HG03064 (cell line): ENCODE measurements at regions not wholly inside any gene's neighbourhood (a gene's known extent, or its start where the extent isn't known, plus 50 kb on each side); places are given as distances from the start of the nearest gene placed in this dataset.

Experiments
- ATAC-seq: cut with Tn5 transposase; IDR thresholded peaks from one replicate; pipeline ENCODE4 v1.9.1; 2021; ENCODE audit warnings: low read depth; ENCODE audit not compliant: unreplicated experiment

GRCh38 chr1:55957276-55957675 lies 622.1 kb downstream of the PLPP3 start:
- no peak for ATAC-seq

GRCh38 chr1:55955016-55955621 lies 624.2 kb downstream of the PLPP3 start:
- no peak for ATAC-seq

- ATAC-seq = no peak
Measured at GRCh38 chr1:55951291-55951690, 628.1 kb downstream of the PLPP3 start.

GRCh38 chr1:55947446-55947845 lies 631.9 kb downstream of the PLPP3 start:
- no peak for ATAC-seq

GRCh38 chr1:55943721-55944435 lies 635.5 kb downstream of the PLPP3 start:
- ATAC-seq = no peak

GRCh38 chr1:55943012-55943411 lies 636.4 kb downstream of the PLPP3 start:
- ATAC-seq = no peak

- no peak for ATAC-seq
Measured at GRCh38 chr1:55939866-55940265, 639.5 kb downstream of the PLPP3 start.

GRCh38 chr1:55938861-55939260 lies 640.5 kb downstream of the PLPP3 start:
- ATAC-seq = no peak

- no peak for ATAC-seq
Measured at GRCh38 chr1:55938376-55938850, 641.0 kb downstream of the PLPP3 start.

- ATAC-seq = no peak
Measured at GRCh38 chr1:55937840-55938375, 641.5 kb downstream of the PLPP3 start.

- no peak for ATAC-seq
Measured at GRCh38 chr1:55935236-55935635, 644.1 kb downstream of the PLPP3 start.

GRCh38 chr1:55932402-55932801 lies 647.0 kb downstream of the PLPP3 start:
- no peak for ATAC-seq

GRCh38 chr1:55931081-55931940 lies 648.1 kb downstream of the PLPP3 start:
- ATAC-seq = no peak

- ATAC-seq = no peak
Measured at GRCh38 chr1:55929652-55930051, 649.7 kb downstream of the PLPP3 start.

- ATAC-seq = no peak
Measured at GRCh38 chr1:55928576-55928975, 650.8 kb downstream of the PLPP3 start.

GRCh38 chr1:55927702-55928290 lies 651.6 kb downstream of the PLPP3 start:
- no peak for ATAC-seq

- ATAC-seq = no peak
Measured at GRCh38 chr1:55926906-55927471, 652.4 kb downstream of the PLPP3 start.

GRCh38 chr1:55916907-55917306 lies 662.5 kb downstream of the PLPP3 start:
- ATAC-seq = no peak

- no peak for ATAC-seq
Measured at GRCh38 chr1:55916481-55916880, 662.9 kb downstream of the PLPP3 start.

- ATAC-seq = no peak
Measured at GRCh38 chr1:55913565-55913964, 665.8 kb downstream of the PLPP3 start.
